Mesothelial cell of epicardium (in vitro differentiated cells): ENCODE measurements at regions not wholly inside any gene's neighbourhood (a gene's known extent, or its start where the extent isn't known, plus 50 kb on each side); places are given as distances from the start of the nearest gene placed in this dataset.

Source experiments
- DNase-seq, 2 experiments: peaks; one replicate each; pipeline ENCODE4 v3.0.0; 2021; ENCODE audit warnings: low spot score in 2 of 2; ENCODE audit not compliant: unreplicated experiment in 2 of 2
- H3K27ac Mint-ChIP-seq: 2 replicates; pipeline ENCODE4 v1.8.0; 2021; ENCODE audit warnings: mixed read lengths
- H3K27me3 Mint-ChIP-seq: 2 replicates; pipeline ENCODE4 v1.8.0; 2021; ENCODE audit warnings: low read depth, mixed read lengths
- H3K36me3 Mint-ChIP-seq: 2 replicates; pipeline ENCODE4 v1.8.0; 2021; ENCODE audit warnings: mixed read lengths
- H3K4me1 Mint-ChIP-seq: 2 replicates; pipeline ENCODE4 v1.8.0; 2021; ENCODE audit warnings: mixed read lengths
- H3K4me3 Mint-ChIP-seq: 2 replicates; pipeline ENCODE4 v1.8.0; 2021; ENCODE audit warnings: mild to moderate bottlenecking, moderate library complexity, mixed read lengths
- H3K9me3 Mint-ChIP-seq: 2 replicates; pipeline ENCODE4 v1.8.0; 2021; ENCODE audit warnings: mixed read lengths
- TF ChIP-seq, protein P1 (sequence below): fragments of 200-600 bp; sonication (generic); IDR thresholded peaks from one replicate; pipeline ENCODE4 v1.5.0; 2021; ENCODE audit warnings: antibody characterized with exemption; ENCODE audit not compliant: unreplicated experiment

DNA sequence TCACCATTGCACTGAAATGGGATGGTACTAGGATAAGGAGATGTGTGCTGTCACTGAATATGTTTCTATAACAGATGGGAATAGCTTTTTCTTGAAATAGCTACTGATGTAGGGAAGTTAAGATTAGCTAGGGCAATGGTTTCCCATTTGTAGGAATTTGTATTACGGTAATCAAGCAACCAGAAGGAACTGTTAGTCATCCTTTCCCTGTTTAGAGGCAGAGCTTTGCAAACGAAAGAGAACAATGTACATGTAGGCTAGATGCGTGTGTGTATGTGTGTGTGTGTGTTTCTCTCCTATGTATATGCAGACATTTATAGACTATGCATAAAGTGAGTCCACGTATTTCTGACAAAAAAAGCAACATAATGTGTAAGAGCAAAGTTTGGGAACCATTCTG is 171.9 kb upstream of the GRIA1 start:
- H3K4me3 Mint-ChIP-seq: no peak overlapping the region
- no peak for DNase-seq

DNA sequence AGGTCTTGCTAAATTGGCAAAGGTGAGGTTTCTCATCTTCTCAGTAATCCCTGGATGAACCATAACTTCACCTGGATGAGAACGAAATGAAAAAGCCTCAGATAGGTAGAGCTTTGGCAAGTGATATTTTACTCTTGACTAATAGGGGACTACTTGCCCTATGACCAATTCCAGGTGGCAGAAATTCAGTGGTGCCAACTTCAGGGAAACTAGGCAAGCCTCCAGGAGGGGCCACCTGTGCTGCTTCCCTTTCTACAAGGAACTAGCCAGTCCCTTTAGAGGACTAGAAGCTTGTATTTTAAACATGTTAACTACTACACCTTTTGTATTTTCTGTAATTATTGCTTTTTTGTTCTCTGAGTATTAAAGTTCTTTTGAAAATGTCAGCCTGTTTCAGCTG is 169.0 kb upstream of the GRIA1 start:
- no peaks in the 10 kb centered on the region for H3K4me1 Mint-ChIP-seq
- no peaks in the 10 kb centered on the region for H3K9me3 Mint-ChIP-seq
- no peak overlapping the region for H3K27ac Mint-ChIP-seq
- no peaks in the 10 kb centered on the region for H3K36me3 Mint-ChIP-seq
- H3K27me3 Mint-ChIP-seq: no peaks in the 10 kb centered on the region
- no peak for DNase-seq
- no peak overlapping the region for H3K4me3 Mint-ChIP-seq
- TF ChIP-seq, protein P1, sequence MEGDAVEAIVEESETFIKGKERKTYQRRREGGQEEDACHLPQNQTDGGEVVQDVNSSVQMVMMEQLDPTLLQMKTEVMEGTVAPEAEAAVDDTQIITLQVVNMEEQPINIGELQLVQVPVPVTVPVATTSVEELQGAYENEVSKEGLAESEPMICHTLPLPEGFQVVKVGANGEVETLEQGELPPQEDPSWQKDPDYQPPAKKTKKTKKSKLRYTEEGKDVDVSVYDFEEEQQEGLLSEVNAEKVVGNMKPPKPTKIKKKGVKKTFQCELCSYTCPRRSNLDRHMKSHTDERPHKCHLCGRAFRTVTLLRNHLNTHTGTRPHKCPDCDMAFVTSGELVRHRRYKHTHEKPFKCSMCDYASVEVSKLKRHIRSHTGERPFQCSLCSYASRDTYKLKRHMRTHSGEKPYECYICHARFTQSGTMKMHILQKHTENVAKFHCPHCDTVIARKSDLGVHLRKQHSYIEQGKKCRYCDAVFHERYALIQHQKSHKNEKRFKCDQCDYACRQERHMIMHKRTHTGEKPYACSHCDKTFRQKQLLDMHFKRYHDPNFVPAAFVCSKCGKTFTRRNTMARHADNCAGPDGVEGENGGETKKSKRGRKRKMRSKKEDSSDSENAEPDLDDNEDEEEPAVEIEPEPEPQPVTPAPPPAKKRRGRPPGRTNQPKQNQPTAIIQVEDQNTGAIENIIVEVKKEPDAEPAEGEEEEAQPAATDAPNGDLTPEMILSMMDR: no peak

More for the DNA sequence above, 171.9 kb upstream of the GRIA1 start:
- Mint-ChIP-seq H3K27ac (no peak overlapping the region), H3K9me3 (no peaks in the 10 kb centered on the region), H3K36me3 (no peaks in the 10 kb centered on the region), H3K27me3 (peaks cover 2% of the 10 kb centered on the region), H3K4me1 (no peaks in the 10 kb centered on the region)
- TF ChIP-seq, protein P1: no peak

DNA sequence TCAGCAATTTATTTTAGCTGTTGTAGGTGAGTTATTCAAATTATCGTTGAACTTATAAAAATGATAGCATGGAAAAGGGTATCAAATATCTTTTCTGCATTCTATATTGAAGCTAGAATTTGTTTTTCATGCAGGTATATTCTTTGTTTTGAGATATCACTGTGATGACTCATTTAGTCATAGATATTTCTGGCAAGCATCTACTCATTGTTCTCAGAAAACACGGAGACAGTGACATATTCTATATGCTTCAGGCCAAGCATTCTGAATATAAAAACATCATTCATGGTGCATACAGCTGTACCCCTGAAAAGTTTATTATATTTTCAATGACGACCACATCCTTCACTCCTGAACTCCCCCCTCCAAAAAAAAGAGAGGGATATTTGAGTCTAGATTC is 150.3 kb upstream of the GRIA1 start:
- peaks cover 3% of the 10 kb centered on the region for H3K9me3 Mint-ChIP-seq
- no peaks in the 10 kb centered on the region for H3K4me1 Mint-ChIP-seq
- peaks cover 6% of the 10 kb centered on the region for H3K27me3 Mint-ChIP-seq
- H3K36me3 Mint-ChIP-seq: no peaks in the 10 kb centered on the region
- TF ChIP-seq, protein P1: no peak
- no peak for DNase-seq
- H3K4me3 Mint-ChIP-seq: no peak overlapping the region
- no peak overlapping the region for H3K27ac Mint-ChIP-seq

DNA sequence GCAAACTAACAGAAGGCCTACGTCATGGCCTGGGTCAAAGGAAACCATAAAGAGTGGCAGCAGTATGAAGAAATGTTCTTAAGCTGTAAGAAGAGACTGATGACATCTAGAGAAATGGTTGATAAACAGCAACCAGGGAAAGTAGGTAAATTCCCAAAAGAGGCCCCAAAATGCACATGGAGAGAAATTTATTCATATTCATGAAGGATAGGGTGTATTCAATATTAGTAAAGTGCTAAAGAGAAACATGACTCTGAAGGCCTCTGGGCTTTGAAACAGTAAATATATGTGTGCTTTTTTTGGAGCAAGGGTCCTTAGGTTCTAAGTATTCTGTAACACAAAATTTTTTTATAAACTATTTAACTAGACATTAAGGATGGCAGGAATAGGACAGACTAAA is 149.7 kb upstream of the GRIA1 start:
- no peak overlapping the region for H3K27ac Mint-ChIP-seq
- H3K36me3 Mint-ChIP-seq: no peaks in the 10 kb centered on the region
- H3K4me1 Mint-ChIP-seq: no peaks in the 10 kb centered on the region
- H3K27me3 Mint-ChIP-seq: peaks cover 7% of the 10 kb centered on the region
- TF ChIP-seq, protein P1: no peak
- H3K4me3 Mint-ChIP-seq: no peak overlapping the region
- no peak for DNase-seq
- peaks cover 3% of the 10 kb centered on the region for H3K9me3 Mint-ChIP-seq

DNA sequence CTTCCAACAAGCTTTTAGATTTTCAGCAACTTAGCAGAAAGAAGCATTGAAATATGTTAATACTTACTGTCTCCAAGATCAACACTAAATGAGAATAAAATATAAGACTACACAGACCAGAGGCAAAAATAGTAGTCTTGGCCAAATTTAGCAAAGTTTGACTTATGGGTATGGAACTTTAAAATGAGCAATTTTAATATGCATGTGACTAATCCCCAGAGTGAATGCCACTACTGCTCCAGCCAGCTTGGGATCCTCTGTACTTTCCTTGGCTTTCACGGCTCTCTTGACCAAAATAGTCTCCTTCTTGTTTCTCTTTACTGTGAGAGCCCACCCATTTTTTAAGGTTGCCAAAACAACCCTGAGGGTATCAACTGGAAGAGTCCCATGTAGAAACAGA is 148.0 kb upstream of the GRIA1 start:
- Mint-ChIP-seq H3K9me3 (peaks cover 3% of the 10 kb centered on the region), H3K36me3 (no peaks in the 10 kb centered on the region), H3K27ac (no peak overlapping the region), H3K4me1 (no peaks in the 10 kb centered on the region), H3K4me3 (no peak overlapping the region), H3K27me3 (peaks cover 6% of the 10 kb centered on the region)
- DNase-seq: no peak
- TF ChIP-seq, protein P1: no peak

DNA sequence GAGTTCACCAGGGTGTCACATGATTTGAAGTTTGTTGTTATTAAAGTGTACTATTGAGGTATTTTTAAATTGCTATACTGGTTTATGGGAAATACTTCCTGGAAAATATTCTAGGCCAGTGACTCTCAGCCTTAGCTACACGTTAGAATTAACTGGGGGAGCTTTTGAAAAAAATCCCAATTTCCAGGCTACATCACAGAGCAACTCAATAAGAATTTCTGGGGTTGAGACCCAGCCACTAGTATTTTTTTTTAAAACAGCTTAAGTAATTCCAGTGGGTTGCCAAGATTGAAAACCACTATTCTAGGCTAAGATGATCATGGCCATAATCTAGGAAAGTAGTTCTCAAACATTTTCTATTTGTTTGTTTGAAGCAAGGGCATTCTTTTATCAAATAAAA is 142.9 kb upstream of the GRIA1 start:
- Mint-ChIP-seq H3K27me3 (peaks cover 32% of the 10 kb centered on the region), H3K4me1 (peaks cover 3% of the 10 kb centered on the region), H3K36me3 (no peaks in the 10 kb centered on the region), H3K4me3 (no peak overlapping the region), H3K9me3 (no peaks in the 10 kb centered on the region), H3K27ac (no peak overlapping the region)
- TF ChIP-seq, protein P1: no peak
- DNase-seq: no peak
